ENCODE measurements at regions not wholly inside any gene's neighbourhood (a gene's known extent, or its start where the extent isn't known, plus 50 kb on each side); places are given as distances from the start of the nearest gene placed in this dataset.

GRCh38 chr6:152918991-152919390, 63.9 kb downstream of the FBXO5 start:
- peaks cover 6% of the 10 kb centered on the region for H3K9me3 Mint-ChIP-seq (ENCODE audit: low read depth, unreplicated experiment)
- no peak for DNase-seq
- no TSS peak for BruUV-seq (replicated peaks)
- no peaks in the 10 kb centered on the region for H3K27me3 Mint-ChIP-seq (ENCODE audit: unreplicated experiment)
- CTCF ChIA-PET = no interaction called here
- H3K4me1 Mint-ChIP-seq (ENCODE audit: low read depth, unreplicated experiment) = no peaks in the 10 kb centered on the region
- no peak overlapping the region for H3K4me3 Mint-ChIP-seq (ENCODE audit: low read depth, unreplicated experiment)
- intact Hi-C loops (cut with micrococcal nuclease; ENCODE audit: unreplicated experiment) = no loop called here
- no peaks in the 10 kb centered on the region for H3K36me3 Mint-ChIP-seq (ENCODE audit: insufficient read depth, unreplicated experiment)
- H3K27ac Mint-ChIP-seq (ENCODE audit: unreplicated experiment) = no peak overlapping the region
- TF ChIP-seq CTCF (IDR thresholded peaks at IDR 0.05; ENCODE audit: unreplicated experiment) = no peak

GRCh38 chr6:152920016-152920415, 62.8 kb downstream of the FBXO5 start:
- no peaks in the 10 kb centered on the region for H3K27me3 Mint-ChIP-seq (ENCODE audit: unreplicated experiment)
- no peak for TF ChIP-seq CTCF (IDR thresholded peaks at IDR 0.05; ENCODE audit: unreplicated experiment)
- peaks cover 4% of the 10 kb centered on the region for H3K9me3 Mint-ChIP-seq (ENCODE audit: low read depth, unreplicated experiment)
- H3K36me3 Mint-ChIP-seq (ENCODE audit: insufficient read depth, unreplicated experiment) = no peaks in the 10 kb centered on the region
- CTCF ChIA-PET = no interaction called here
- no peaks in the 10 kb centered on the region for H3K4me1 Mint-ChIP-seq (ENCODE audit: low read depth, unreplicated experiment)
- H3K4me3 Mint-ChIP-seq (ENCODE audit: low read depth, unreplicated experiment) = no peak overlapping the region
- no peak overlapping the region for H3K27ac Mint-ChIP-seq (ENCODE audit: unreplicated experiment)
- intact Hi-C loops (cut with micrococcal nuclease; ENCODE audit: unreplicated experiment) = no loop called here
- BruUV-seq (replicated peaks) = no TSS peak
- no peak for DNase-seq

Measured in Calu3 (cell line).